Astrocyte (in vitro differentiated cells and primary cell): ENCODE measurements at regions not wholly inside any gene's neighbourhood (a gene's known extent, or its start where the extent isn't known, plus 50 kb on each side); places are given as distances from the start of the nearest gene placed in this dataset.

Source experiments
- DNase-seq: peaks from one replicate; pipeline ENCODE4 v3.0.0-alpha.2; 2010; ENCODE audit warnings: low read depth
- FAIRE-seq: peaks from 2 replicates; lab custom pipeline; 2011; peaks lifted over from hg19 to GRCh38; lab: Jason Lieb, UNC
- H2AFZ ChIP-seq: 2 replicates; pipeline ENCODE4 v1.6.0; 2012; ENCODE audit warnings: low read depth, low read length, inconsistent platforms
- H3K27ac ChIP-seq: 2 replicates; pipeline ENCODE4 v1.5.1; 2011; ENCODE audit warnings: low read depth, low read length, inconsistent platforms
- H3K27me3 ChIP-seq: 2 replicates; pipeline ENCODE4 v1.6.0; 2011; ENCODE audit warnings: low read length, inconsistent platforms; ENCODE audit not compliant: insufficient read depth
- H3K36me3 ChIP-seq: 2 replicates; pipeline ENCODE4 v1.5.1; 2011; ENCODE audit warnings: low read length, inconsistent platforms; ENCODE audit not compliant: insufficient read depth
- H3K4me1 ChIP-seq: 2 replicates; pipeline ENCODE4 v1.5.1; 2011; ENCODE audit warnings: low read length, inconsistent platforms; ENCODE audit not compliant: insufficient read depth
- H3K4me2 ChIP-seq: 2 replicates; pipeline ENCODE4 v1.6.0; 2012; ENCODE audit warnings: low read length, inconsistent platforms
- H3K4me3 ChIP-seq: 2 replicates; pipeline ENCODE4 v1.5.1; 2011; ENCODE audit warnings: low read depth, mild to moderate bottlenecking, low read length, inconsistent platforms; ENCODE audit not compliant: insufficient read depth
- H3K79me2 ChIP-seq: 2 replicates; pipeline ENCODE4 v1.6.0; 2012; ENCODE audit warnings: mild to moderate bottlenecking, low read length, inconsistent platforms; ENCODE audit not compliant: insufficient read depth
- H3K9ac ChIP-seq: 2 replicates; pipeline ENCODE4 v1.6.0; 2012; ENCODE audit warnings: mild to moderate bottlenecking, low read length, inconsistent platforms
- H3K9me3 ChIP-seq: 2 replicates; pipeline ENCODE4 v1.5.1; 2012; ENCODE audit warnings: low read depth, mild to moderate bottlenecking, low read length, inconsistent platforms; ENCODE audit not compliant: insufficient read depth
- H4K20me1 ChIP-seq: 2 replicates; pipeline ENCODE4 v1.6.0; 2012; ENCODE audit warnings: low read length, inconsistent platforms; ENCODE audit not compliant: insufficient read depth
- H3K27ac Mint-ChIP-seq: one replicate; pipeline ENCODE4 v1.8.0; 2021; ENCODE audit warnings: mild to moderate bottlenecking, mixed read lengths; ENCODE audit not compliant: unreplicated experiment
- H3K27me3 Mint-ChIP-seq: one replicate; pipeline ENCODE4 v1.8.0; 2021; ENCODE audit warnings: low read depth, mixed read lengths; ENCODE audit not compliant: unreplicated experiment
- H3K36me3 Mint-ChIP-seq: one replicate; pipeline ENCODE4 v1.8.0; 2021; ENCODE audit warnings: low read depth, mixed read lengths; ENCODE audit not compliant: unreplicated experiment
- H3K4me1 Mint-ChIP-seq: one replicate; pipeline ENCODE4 v1.8.0; 2021; ENCODE audit warnings: low read depth, mixed read lengths; ENCODE audit not compliant: unreplicated experiment
- H3K4me3 Mint-ChIP-seq: one replicate; pipeline ENCODE4 v1.8.0; 2021; ENCODE audit warnings: mild to moderate bottlenecking, moderate library complexity, mixed read lengths; ENCODE audit not compliant: unreplicated experiment
- H3K9me3 Mint-ChIP-seq: one replicate; pipeline ENCODE4 v1.8.0; 2021; ENCODE audit warnings: mild to moderate bottlenecking, mixed read lengths; ENCODE audit not compliant: unreplicated experiment
- EZH2 ChIP-seq: IDR thresholded peaks from 2 replicates; pipeline ENCODE4 v1.6.1; 2012; ENCODE audit warnings: mild to moderate bottlenecking, low read length, inconsistent platforms; ENCODE audit not compliant: insufficient read depth
- TF ChIP-seq, protein P1 (sequence below): IDR thresholded peaks from 2 replicates; pipeline ENCODE4 v1.5.1; 2011; ENCODE audit warnings: low read depth, mild to moderate bottlenecking, inconsistent platforms, low read length, moderate library complexity; ENCODE audit not compliant: insufficient read depth

DNA sequence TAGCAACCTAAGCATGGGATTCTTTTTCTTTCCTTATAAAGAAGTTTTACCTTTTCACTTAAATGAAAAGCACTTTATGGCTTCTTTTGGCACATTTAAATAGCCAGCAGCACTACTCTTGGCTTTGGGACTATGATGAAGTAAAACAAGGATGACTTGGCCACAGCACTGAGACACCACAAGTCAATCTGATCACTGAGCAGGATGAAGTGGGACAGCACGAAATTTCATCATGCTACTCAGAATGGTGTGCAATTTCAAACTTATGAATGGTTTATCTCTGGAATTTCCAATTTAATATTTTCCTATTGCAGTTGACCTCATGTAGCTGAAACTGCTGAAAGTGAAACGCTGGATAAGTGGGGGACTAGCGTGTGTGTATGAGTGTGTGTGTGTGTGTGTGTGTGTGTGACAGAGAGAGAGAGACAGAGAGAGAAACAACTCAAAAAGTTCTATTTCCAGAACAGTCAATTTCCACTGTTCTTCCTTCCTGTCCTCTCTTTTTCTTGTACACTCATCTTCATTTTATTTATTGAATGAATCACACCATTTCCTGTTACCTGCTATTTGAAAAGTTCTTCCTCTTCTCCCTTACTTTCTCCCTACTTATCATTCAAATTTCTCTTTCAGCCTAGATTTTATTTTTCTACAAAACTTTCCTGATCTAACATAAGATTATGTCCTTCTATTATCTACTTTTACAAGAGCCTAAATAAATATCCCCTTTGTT is 414.2 kb upstream of the MIR17HG start:
- Mint-ChIP-seq H3K9me3 (peaks cover 4% of the 10 kb centered on the region), H3K36me3 (no peaks in the 10 kb centered on the region)

DNA sequence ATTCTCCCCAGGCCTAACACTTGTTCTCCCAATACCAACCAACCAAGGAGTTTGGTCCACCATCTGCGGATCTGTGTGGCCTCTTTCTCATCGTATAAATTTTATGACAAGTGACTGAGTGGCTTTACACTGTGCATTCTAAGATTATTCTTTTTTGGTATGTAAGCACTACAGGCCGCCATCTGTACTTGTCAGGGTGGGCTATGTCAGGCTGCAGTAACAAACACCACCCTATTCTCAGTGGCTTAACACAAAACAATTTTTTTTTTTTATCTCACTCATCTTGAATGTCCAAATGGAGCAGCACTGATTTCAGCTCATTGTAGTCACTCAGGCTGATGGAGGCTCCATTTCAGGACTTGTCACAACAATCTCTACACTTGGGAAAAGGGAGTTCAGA is 412.7 kb upstream of the MIR17HG start:
- Histone ChIP-seq H3K4me2 (no peak overlapping the region), H3K27ac (no peak overlapping the region), H3K9ac (no peak overlapping the region), H4K20me1 (no peaks in the 10 kb centered on the region), H3K4me3 (no peak overlapping the region), H3K9me3 (no peaks in the 10 kb centered on the region), H2AFZ (no peak overlapping the region), H3K79me2 (no peaks in the 10 kb centered on the region), H3K4me1 (no peaks in the 10 kb centered on the region), H3K36me3 (no peaks in the 10 kb centered on the region), H3K27me3 (no peaks in the 10 kb centered on the region)
- no peak for DNase-seq
- no peak for FAIRE-seq
- Mint-ChIP-seq H3K27me3 (no peaks in the 10 kb centered on the region), H3K4me1 (peaks cover 5% of the 10 kb centered on the region), H3K4me3 (no peak overlapping the region), H3K27ac (no peak overlapping the region), H3K36me3 (no peaks in the 10 kb centered on the region), H3K9me3 (peaks cover 4% of the 10 kb centered on the region)
- TF ChIP-seq, protein P1, sequence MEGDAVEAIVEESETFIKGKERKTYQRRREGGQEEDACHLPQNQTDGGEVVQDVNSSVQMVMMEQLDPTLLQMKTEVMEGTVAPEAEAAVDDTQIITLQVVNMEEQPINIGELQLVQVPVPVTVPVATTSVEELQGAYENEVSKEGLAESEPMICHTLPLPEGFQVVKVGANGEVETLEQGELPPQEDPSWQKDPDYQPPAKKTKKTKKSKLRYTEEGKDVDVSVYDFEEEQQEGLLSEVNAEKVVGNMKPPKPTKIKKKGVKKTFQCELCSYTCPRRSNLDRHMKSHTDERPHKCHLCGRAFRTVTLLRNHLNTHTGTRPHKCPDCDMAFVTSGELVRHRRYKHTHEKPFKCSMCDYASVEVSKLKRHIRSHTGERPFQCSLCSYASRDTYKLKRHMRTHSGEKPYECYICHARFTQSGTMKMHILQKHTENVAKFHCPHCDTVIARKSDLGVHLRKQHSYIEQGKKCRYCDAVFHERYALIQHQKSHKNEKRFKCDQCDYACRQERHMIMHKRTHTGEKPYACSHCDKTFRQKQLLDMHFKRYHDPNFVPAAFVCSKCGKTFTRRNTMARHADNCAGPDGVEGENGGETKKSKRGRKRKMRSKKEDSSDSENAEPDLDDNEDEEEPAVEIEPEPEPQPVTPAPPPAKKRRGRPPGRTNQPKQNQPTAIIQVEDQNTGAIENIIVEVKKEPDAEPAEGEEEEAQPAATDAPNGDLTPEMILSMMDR, result no peak

More for the DNA sequence above, 414.2 kb upstream of the MIR17HG start:
- Histone ChIP-seq H3K79me2 (no peaks in the 10 kb centered on the region), H3K36me3 (no peaks in the 10 kb centered on the region), H4K20me1 (no peaks in the 10 kb centered on the region), H3K27me3 (no peaks in the 10 kb centered on the region), H2AFZ (no peak overlapping the region), H3K4me1 (no peaks in the 10 kb centered on the region), H3K4me3 (no peak overlapping the region), H3K4me2 (no peak overlapping the region), H3K27ac (no peak overlapping the region), H3K9ac (no peak overlapping the region), H3K9me3 (no peaks in the 10 kb centered on the region)
- H3K4me3 Mint-ChIP-seq, result no peak overlapping the region
- H3K27me3 Mint-ChIP-seq, result peaks cover 2% of the 10 kb centered on the region
- FAIRE-seq (no peak), DNase-seq (no peak)
- H3K27ac Mint-ChIP-seq, result no peak overlapping the region
- TF ChIP-seq EZH2, result no peak
- TF ChIP-seq, protein P1, result no peak
- H3K4me1 Mint-ChIP-seq, result peaks cover 5% of the 10 kb centered on the region

DNA sequence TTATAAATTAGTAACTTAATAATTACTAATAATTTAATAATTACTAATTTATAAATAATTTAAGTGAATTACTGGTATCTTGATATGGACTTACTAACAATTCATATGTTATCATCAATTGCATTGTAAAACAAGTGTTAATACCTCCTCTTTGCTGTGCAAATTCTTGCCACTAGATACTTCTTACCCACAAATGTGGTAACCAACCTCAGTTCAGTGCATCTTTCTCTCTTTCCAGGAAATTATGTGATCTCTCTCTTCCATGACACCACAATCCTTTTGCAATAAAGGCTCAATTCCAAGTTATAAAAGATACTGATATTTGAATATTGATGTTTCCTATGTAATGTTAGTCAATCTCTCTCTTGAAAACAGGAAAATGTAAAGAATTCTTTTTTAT is 408.6 kb upstream of the MIR17HG start:
- Histone ChIP-seq H3K27me3 (no peaks in the 10 kb centered on the region), H3K9ac (no peak overlapping the region), H3K27ac (no peak overlapping the region), H3K9me3 (no peaks in the 10 kb centered on the region), H3K4me2 (no peak overlapping the region), H3K4me3 (no peak overlapping the region), H2AFZ (no peak overlapping the region), H3K36me3 (no peaks in the 10 kb centered on the region), H3K4me1 (no peaks in the 10 kb centered on the region), H4K20me1 (no peaks in the 10 kb centered on the region), H3K79me2 (no peaks in the 10 kb centered on the region)
- FAIRE-seq, result no peak
- H3K9me3 Mint-ChIP-seq, result no peaks in the 10 kb centered on the region
- no peaks in the 10 kb centered on the region for H3K4me1 Mint-ChIP-seq
- no peak overlapping the region for H3K4me3 Mint-ChIP-seq
- H3K27me3 Mint-ChIP-seq, result no peaks in the 10 kb centered on the region
- no peak for TF ChIP-seq EZH2
- TF ChIP-seq, protein P1, result no peak
- no peak for DNase-seq
- no peaks in the 10 kb centered on the region for H3K36me3 Mint-ChIP-seq
- H3K27ac Mint-ChIP-seq, result no peak overlapping the region
